ENCODE measurements at regions not wholly inside any gene's neighbourhood (a gene's known extent, or its start where the extent isn't known, plus 50 kb on each side); places are given as distances from the start of the nearest gene placed in this dataset.
"Not testable (repeated sequence)": the region's sequence is repeated elsewhere in the genome, so short reads cannot be mapped to it uniquely, and the experiment has no call there.

GRCh38 chr12:114858388-114859146 is 174.6 kb upstream of the TBX3 start:
- no peak for DNase-seq (ENCODE audit: low read depth)

DNA sequence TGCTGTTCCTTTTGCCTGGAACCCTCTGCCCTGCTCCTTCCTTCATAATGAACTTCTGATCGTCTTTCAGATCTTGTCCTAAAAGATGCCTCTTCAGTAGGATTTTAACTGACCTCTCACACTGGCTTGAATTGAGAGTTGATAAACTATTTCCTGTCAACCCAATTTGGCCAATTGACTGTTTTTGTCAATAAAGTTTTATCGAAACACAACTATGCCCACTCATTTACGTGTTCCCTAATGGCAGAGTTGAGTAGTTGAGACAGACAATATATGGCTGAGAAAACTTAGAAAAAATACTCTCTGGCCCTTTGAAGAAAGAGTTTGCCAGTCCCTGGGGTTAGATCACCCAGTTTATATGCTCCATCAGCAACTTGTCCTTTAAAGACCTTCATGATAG is 171.7 kb upstream of the TBX3 start:
- DNase-seq (ENCODE audit: low read depth): no peak

- no peak for DNase-seq (ENCODE audit: low read depth)
Measured at GRCh38 chr12:114852976-114853529, 169.1 kb upstream of the TBX3 start.

- DNase-seq (ENCODE audit: low read depth): no peak
Measured at GRCh38 chr12:114851981-114852380, 168.0 kb upstream of the TBX3 start.

DNA sequence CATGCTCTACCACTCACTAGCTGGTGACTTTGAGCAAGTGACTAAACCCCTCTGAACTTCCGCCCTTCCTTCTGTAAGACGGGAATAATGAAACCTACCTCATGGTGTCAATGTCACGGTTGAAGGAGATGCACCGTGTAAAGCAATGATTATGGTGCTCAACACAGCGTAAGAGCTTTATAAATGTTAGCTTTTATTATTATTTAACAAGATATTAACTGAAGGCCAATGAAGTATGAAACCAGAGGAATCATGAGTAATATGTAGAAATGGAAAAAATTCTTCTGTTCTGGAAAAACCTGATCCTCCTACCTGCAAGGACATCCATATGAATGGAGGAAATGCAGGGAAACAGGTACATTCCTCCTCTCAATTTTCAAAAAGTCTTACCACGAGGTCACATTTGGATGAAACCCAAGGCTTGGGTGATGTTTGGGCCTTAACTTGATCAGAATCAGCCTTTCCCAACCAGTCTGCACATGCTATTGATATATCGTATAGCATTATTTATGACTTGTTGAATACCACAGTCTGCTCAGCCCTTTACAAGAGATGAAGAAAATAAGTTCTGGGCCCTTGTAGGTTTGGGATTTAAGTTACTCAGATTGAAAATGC is 166.8 kb upstream of the TBX3 start:
- DNase-seq (ENCODE audit: low read depth): no peak

- DNase-seq (ENCODE audit: low read depth): peak; percentile 96
Measured at GRCh38 chr12:114848666-114849065, 164.7 kb upstream of the TBX3 start.

GRCh38 chr12:114847441-114848035 is 163.6 kb upstream of the TBX3 start:
- no peak for DNase-seq (ENCODE audit: low read depth)

DNA sequence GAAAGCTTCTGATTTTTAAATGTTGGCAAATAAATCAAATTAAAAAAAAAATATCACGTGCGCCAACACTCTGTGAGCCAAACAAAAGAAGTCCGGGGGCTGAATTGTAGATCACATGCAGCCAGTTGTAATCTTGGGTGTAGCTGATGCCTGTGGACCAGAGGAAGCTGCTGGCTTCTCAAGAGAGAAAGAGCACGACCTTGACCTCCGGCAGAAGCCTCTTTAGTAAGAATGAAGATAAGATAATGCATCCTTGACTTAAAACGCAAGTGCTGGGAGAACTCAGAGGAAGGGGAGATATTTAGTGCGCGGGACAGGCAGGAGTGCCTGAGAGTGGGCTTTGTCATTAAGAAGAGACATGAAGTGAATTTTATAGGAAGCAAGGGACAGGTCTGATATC is 162.8 kb upstream of the TBX3 start:
- no peak for DNase-seq (ENCODE audit: low read depth)

GRCh38 chr12:114841557-114842251 is 157.7 kb upstream of the TBX3 start:
- DNase-seq (ENCODE audit: low read depth): no peak

DNA sequence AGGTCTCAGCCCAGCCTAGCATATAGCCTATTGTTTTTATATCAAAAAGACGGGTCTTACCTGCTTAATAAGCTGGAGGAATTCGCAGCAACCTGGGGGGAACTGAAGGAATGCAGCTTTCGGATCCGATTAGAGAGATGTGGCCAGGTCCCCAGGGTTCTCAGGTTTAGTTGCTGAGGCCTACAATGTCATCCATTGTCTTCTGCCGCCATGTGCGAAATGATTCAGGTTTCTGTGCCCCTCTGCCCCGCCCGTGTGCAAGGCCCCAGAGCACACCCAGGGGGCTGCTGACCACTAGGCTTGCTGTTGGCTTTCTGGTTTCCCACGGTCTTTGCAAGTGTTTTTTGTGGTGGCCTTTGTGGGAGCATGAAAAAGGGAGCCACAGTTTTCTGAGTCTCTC is 154.5 kb upstream of the TBX3 start:
- no peak for DNase-seq (ENCODE audit: low read depth)

- DNase-seq (ENCODE audit: low read depth): no peak
Measured at GRCh38 chr12:114836609-114837008, 152.6 kb upstream of the TBX3 start.

DNA sequence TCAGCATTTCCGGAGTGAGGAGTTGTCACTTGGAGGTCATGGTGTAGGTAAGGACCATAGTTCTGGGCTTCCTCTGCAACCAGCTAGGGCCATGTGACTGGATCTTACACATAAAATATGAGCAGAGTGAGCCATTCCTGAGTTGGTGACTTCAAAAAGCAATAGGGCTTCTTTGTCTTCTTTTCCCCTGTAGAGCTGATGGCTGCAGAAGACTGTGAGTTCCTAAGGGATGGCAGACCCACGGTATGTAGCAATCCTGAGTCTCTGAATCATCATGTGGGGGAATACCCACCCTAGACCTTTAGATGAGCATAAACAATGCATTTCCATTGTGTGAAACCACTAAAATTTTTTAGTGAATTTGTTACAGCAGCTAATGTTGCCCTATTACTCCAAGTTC is 151.1 kb upstream of the TBX3 start:
- peak; percentile 16 for DNase-seq (ENCODE audit: low read depth)

GRCh38 chr12:114834621-114835020 is 150.6 kb upstream of the TBX3 start:
- no peak for DNase-seq (ENCODE audit: low read depth)

GRCh38 chr12:114829833-114830232 is 145.9 kb upstream of the TBX3 start:
- no peak for DNase-seq (ENCODE audit: low read depth)

GRCh38 chr12:114829244-114829643 is 145.3 kb upstream of the TBX3 start:
- not testable (repeated sequence) for DNase-seq (ENCODE audit: low read depth)

GRCh38 chr12:114827461-114827860 is 143.5 kb upstream of the TBX3 start:
- no peak for DNase-seq (ENCODE audit: low read depth)

GRCh38 chr12:114826244-114826643 is 142.3 kb upstream of the TBX3 start:
- DNase-seq (ENCODE audit: low read depth): no peak

DNA sequence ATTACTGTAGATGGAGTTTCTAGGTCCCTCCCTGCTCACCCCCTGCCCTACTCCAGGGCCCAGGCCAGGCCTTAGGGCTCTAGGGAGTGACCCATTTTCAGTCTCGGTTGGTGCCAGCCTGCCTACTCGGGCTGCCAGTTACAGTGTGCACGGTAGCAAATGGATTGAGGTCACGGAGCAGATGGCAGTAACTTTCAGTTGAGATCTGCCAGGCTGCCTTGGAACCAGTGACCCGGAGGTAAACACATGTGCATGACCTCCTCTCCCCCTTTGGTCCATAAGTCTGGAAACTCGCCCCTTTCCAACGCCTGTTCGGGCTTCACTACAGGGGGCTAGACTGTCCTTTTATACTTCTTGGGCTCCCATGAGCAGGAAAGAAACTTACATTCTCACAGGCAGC is 139.7 kb upstream of the TBX3 start:
- no peak for DNase-seq (ENCODE audit: low read depth)

- no peak for DNase-seq (ENCODE audit: low read depth)
Measured at GRCh38 chr12:114821570-114821969, 137.6 kb upstream of the TBX3 start.

- DNase-seq (ENCODE audit: low read depth): no peak
Measured at GRCh38 chr12:114820796-114821195, 136.8 kb upstream of the TBX3 start.

GRCh38 chr12:114817571-114818425 is 133.8 kb upstream of the TBX3 start:
- DNase-seq (ENCODE audit: low read depth): no peak
